PC-3 (cell line): ENCODE measurements at regions not wholly inside any gene's neighbourhood (a gene's known extent, or its start where the extent isn't known, plus 50 kb on each side); places are given as distances from the start of the nearest gene placed in this dataset.

Experiments
- ATAC-seq: fragments of 200-7000 bp; cut with Tn5 transposase; 2 replicates; pipeline ENCODE4 v1.9.1; 2020; ENCODE audit warnings: mild to moderate bottlenecking, moderate library complexity
- BruUV-seq: library from RNA; stranded (reverse); fragments of 400-500 nt; replicated peaks from 2 replicates; lab custom pipeline; 2021; lab: Mats Ljungman, UMichigan
- CTCF ChIA-PET: fragments of 300-600 bp; sonication (Branson Sonifier 250); formaldehyde crosslinking; loops from one replicate; lab custom pipeline; 2022; ENCODE audit warnings: antibody characterized with exemption; lab: Charles Lee
- POLR2A ChIA-PET: fragments of 300-600 bp; sonication (Branson Sonifier 250); formaldehyde crosslinking; loops from one replicate; lab custom pipeline; 2022; ENCODE audit warnings: antibody characterized with exemption; ENCODE audit not compliant: unreplicated experiment; lab: Charles Lee
- DNase-seq: peaks from one replicate; pipeline ENCODE4 v3.0.0-alpha.2; 2015
- H2AFZ ChIP-seq: fragments of 300-600 bp; sonication (generic); 2 replicates; pipeline ENCODE4 v1.6.0; 2016; ENCODE audit warnings: antibody characterized with exemption, low read length
- H3F3A ChIP-seq: fragments of 300-600 bp; sonication (generic); one replicate; pipeline ENCODE4 v1.6.0; 2017; ENCODE audit warnings: antibody characterized with exemption, low read length, control low read depth, mild to moderate bottlenecking; ENCODE audit not compliant: unreplicated experiment
- H3K27ac ChIP-seq: fragments of 300-600 bp; sonication (generic); 2 replicates; pipeline ENCODE4 v1.5.1; 2016; ENCODE audit warnings: mild to moderate bottlenecking, low read length
- H3K27me3 ChIP-seq: fragments of 300-600 bp; sonication (generic); 2 replicates; pipeline ENCODE4 v1.6.1; 2016; ENCODE audit warnings: low read length, mixed read lengths
- H3K36me3 ChIP-seq: fragments of 300-600 bp; sonication (generic); 2 replicates; pipeline ENCODE4 v1.6.1; 2016; ENCODE audit warnings: low read depth, mixed run types, low read length, mixed read lengths
- H3K4me1 ChIP-seq: fragments of 300-600 bp; sonication (generic); 2 replicates; pipeline ENCODE4 v1.5.1; 2016; ENCODE audit warnings: low read length; ENCODE audit not compliant: insufficient read depth
- H3K4me2 ChIP-seq: fragments of 300-600 bp; sonication (generic); 2 replicates; pipeline ENCODE4 v1.6.0; 2016; ENCODE audit warnings: low read length
- H3K4me3 ChIP-seq: fragments of 300-600 bp; sonication (generic); 2 replicates; pipeline ENCODE4 v1.5.1; 2016; ENCODE audit warnings: mild to moderate bottlenecking, low read length, mixed read lengths
- H3K79me2 ChIP-seq: fragments of 300-600 bp; sonication (generic); 2 replicates; pipeline ENCODE4 v1.6.1; 2017; ENCODE audit warnings: low read length, mixed read lengths
- H3K9ac ChIP-seq: fragments of 300-600 bp; sonication (generic); 2 replicates; pipeline ENCODE4 v1.6.0; 2016; ENCODE audit warnings: mild to moderate bottlenecking, low read length
- H3K9me2 ChIP-seq: fragments of 300-600 bp; sonication (generic); replicated peaks from 2 replicates; pipeline ENCODE4 v1.6.1; 2016; ENCODE audit warnings: mixed run types, low read length, mixed read lengths
- H3K9me3 ChIP-seq: fragments of 300-600 bp; sonication (generic); 2 replicates; pipeline ENCODE4 v1.6.1; 2016; ENCODE audit warnings: low read length, mixed read lengths
- H4K20me1 ChIP-seq: fragments of 300-600 bp; sonication (generic); 2 replicates; pipeline ENCODE4 v1.6.1; 2016; ENCODE audit warnings: low read length, mixed read lengths
- CTCF ChIP-seq: fragments of 300-600 bp; sonication (generic); conservative IDR thresholded peaks from 2 replicates; pipeline ENCODE4 v1.5.1; 2017; ENCODE audit warnings: antibody characterized with exemption, low read depth, mild to moderate bottlenecking, low read length
- EZH2 ChIP-seq: fragments of 300-600 bp; sonication (generic); IDR thresholded peaks from one replicate; pipeline ENCODE4 v1.6.1; 2017; ENCODE audit warnings: antibody characterized with exemption, mild to moderate bottlenecking, low read length; ENCODE audit not compliant: unreplicated experiment
- EZH2phosphoT487 ChIP-seq: fragments of 300-600 bp; sonication (generic); IDR thresholded peaks from 2 replicates; pipeline ENCODE4 v1.6.1; 2018; ENCODE audit warnings: mild to moderate bottlenecking, antibody characterized with exemption, low read length, borderline replicate concordance
- intact Hi-C: fragments of 100-400 bp; cut with micrococcal nuclease; formaldehyde crosslinking; loops from 2 replicates; pipeline ENCODE4 v1.9.0; 2023

GRCh38 chr6:6434723-6435122, 114.3 kb upstream of the F13A1 start:
- no peaks in the 10 kb centered on the region for H3F3A ChIP-seq
- BruUV-seq = no TSS peak
- CTCF ChIA-PET = no interaction called here
- POLR2A ChIA-PET = no interaction called here
- no peaks in the 10 kb centered on the region for H4K20me1 ChIP-seq
- TF ChIP-seq EZH2phosphoT487 (no peak), EZH2 (no peak), CTCF (no peak)
- no peaks in the 10 kb centered on the region for H3K79me2 ChIP-seq
- H3K4me3 ChIP-seq = no peak overlapping the region
- H3K27me3 ChIP-seq = 0 out of 2 replicates have a peak, but pooled peaks cover 2% of the 10 kb centered on the region
- H3K4me1 ChIP-seq = no peaks in the 10 kb centered on the region
- ATAC-seq (no peak), DNase-seq (no peak)
- H3K9ac ChIP-seq = no peak overlapping the region
- H3K9me3 ChIP-seq = no peaks in the 10 kb centered on the region
- no peaks in the 10 kb centered on the region for H3K9me2 ChIP-seq
- no peak overlapping the region for H2AFZ ChIP-seq
- no peak overlapping the region for H3K27ac ChIP-seq
- intact Hi-C loops = no loop called here
- no peak overlapping the region for H3K4me2 ChIP-seq
- H3K36me3 ChIP-seq = no peaks in the 10 kb centered on the region

DNA sequence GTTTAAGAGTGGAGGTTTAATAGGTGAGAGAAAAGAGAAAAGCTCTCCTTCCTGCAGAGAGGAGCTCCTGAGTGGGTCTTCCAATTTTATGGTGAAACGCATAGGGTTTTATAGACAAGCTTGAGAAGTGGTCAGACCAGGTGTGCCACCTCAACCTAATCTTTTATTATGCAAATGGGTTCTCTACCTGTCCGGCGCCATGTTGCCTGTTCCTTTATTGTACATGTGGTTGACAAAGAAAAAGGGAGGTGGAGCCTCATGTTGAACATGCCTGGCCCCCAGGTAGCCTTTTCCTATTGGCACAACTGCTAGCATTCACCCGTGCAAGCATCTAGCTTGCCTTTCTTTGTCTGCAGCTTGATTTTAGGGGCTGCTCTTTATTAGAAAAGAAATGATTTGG, 115.9 kb upstream of the F13A1 start:
- no peaks in the 10 kb centered on the region for H3K9me2 ChIP-seq
- no peaks in the 10 kb centered on the region for H3K36me3 ChIP-seq
- intact Hi-C loops = no loop called here
- peaks cover 2% of the 10 kb centered on the region; the same call in 1 of the 2 replicates for H3K27me3 ChIP-seq
- H3K9ac ChIP-seq = no peak overlapping the region
- no peaks in the 10 kb centered on the region for H3K79me2 ChIP-seq
- no peak for TF ChIP-seq EZH2
- TF ChIP-seq EZH2phosphoT487 = no peak
- TF ChIP-seq CTCF = no peak
- no peak for ATAC-seq
- H3K4me1 ChIP-seq = no peaks in the 10 kb centered on the region
- POLR2A ChIA-PET = no interaction called here
- H4K20me1 ChIP-seq = no peaks in the 10 kb centered on the region
- DNase-seq = no peak
- CTCF ChIA-PET = no interaction called here
- H3F3A ChIP-seq = no peaks in the 10 kb centered on the region
- no peak overlapping the region for H3K4me2 ChIP-seq
- no peak overlapping the region for H3K27ac ChIP-seq
- BruUV-seq = no TSS peak
- no peaks in the 10 kb centered on the region for H3K9me3 ChIP-seq
- no peak overlapping the region for H2AFZ ChIP-seq
- H3K4me3 ChIP-seq = no peak overlapping the region

DNA sequence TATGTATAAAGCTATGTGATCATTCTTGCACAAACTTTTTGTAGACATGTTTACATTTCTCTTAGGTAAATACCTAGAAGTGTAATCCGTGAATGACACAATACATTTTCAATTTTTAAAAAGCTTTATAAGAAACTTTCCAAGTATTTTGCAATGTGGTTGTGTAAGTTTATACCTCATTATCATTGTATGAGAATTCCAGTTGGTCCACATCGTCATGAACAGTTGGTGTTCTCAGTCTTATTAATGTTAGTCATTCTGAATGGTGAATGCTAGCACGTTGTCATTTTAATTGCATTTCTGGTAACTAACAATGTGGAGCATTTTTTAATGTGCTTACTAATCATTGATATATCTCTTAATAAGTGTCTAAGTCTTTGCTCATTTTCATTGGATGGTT, 116.5 kb upstream of the F13A1 start:
- no peak overlapping the region for H3K27ac ChIP-seq
- no TSS peak for BruUV-seq
- H2AFZ ChIP-seq = no peak overlapping the region
- no peak overlapping the region for H3K4me3 ChIP-seq
- no peaks in the 10 kb centered on the region for H3K36me3 ChIP-seq
- no peaks in the 10 kb centered on the region for H3K9me2 ChIP-seq
- no peak for ATAC-seq
- TF ChIP-seq CTCF (no peak), EZH2 (no peak), EZH2phosphoT487 (no peak)
- no peaks in the 10 kb centered on the region for H4K20me1 ChIP-seq
- CTCF ChIA-PET = no interaction called here
- no peak overlapping the region for H3K9ac ChIP-seq
- H3K4me1 ChIP-seq = no peaks in the 10 kb centered on the region
- H3K79me2 ChIP-seq = no peaks in the 10 kb centered on the region
- POLR2A ChIA-PET = no interaction called here
- DNase-seq = no peak
- no peak overlapping the region for H3K4me2 ChIP-seq
- no peaks in the 10 kb centered on the region for H3F3A ChIP-seq
- H3K9me3 ChIP-seq = no peaks in the 10 kb centered on the region
- peaks cover 2% of the 10 kb centered on the region; the same call in 1 of the 2 replicates for H3K27me3 ChIP-seq
- intact Hi-C loops = no loop called here
